PFSK-1 (cell line): ENCODE measurements at regions not wholly inside any gene's neighbourhood (a gene's known extent, or its start where the extent isn't known, plus 50 kb on each side); places are given as distances from the start of the nearest gene placed in this dataset.

Source experiments
- FOXP2 ChIP-seq: optimal IDR thresholded peaks from 2 replicates; pipeline ENCODE3; 2011; ENCODE audit warnings: borderline replicate concordance, control low read depth, inconsistent platforms; ENCODE audit not compliant: insufficient read depth; ENCODE audit errors: extremely low read length, extremely low read depth
- POLR2AphosphoS5 ChIP-seq: IDR thresholded peaks from 2 replicates; pipeline ENCODE4 v1.6.1; 2012; ENCODE audit warnings: low read depth, mild to moderate bottlenecking, control low read depth, low read length, moderate library complexity
- REST ChIP-seq, 2 experiments: IDR thresholded peaks; 2 replicates each; pipeline versions ENCODE4 v1.6.1 to v1.8.0; 2011 to 2012; ENCODE audit warnings: low read depth in 2 of 2, low read length in 2 of 2, control low read depth in 1 of 2, inconsistent platforms in 1 of 2, mild to moderate bottlenecking in 1 of 2, moderate library complexity in 1 of 2; ENCODE audit not compliant: insufficient read depth in 1 of 2
- SIN3A ChIP-seq: IDR thresholded peaks from 2 replicates; pipeline ENCODE4 v1.6.1; 2012; ENCODE audit warnings: mild to moderate bottlenecking, low read length, moderate library complexity, borderline replicate concordance; ENCODE audit not compliant: insufficient read depth
- TAF1 ChIP-seq: IDR thresholded peaks from 2 replicates; pipeline ENCODE4 v1.6.1; 2012; ENCODE audit warnings: low read length, control low read depth, borderline replicate concordance; ENCODE audit not compliant: insufficient read depth

DNA sequence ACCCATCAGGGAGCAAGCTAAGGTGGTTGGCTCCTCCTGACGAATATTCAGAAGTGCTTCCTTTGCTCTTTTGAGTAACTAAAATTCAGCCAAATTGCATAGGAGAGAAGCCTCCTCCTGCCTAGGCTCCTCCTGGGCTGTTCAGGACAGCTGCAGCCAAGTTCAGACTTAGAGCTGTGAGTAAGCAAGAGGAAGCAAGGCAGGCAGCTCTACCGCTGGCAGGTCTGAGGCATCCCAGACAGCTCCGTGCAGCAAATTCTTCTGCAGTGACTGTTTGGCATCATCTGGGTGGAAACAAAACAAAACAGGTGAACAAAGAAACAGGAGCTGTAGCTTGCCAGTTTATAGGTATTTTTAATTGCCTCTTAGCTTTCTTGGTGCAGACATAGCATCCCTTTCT, 421.0 kb downstream of the GADD45G start:
- TF ChIP-seq TAF1: no peak
- TF ChIP-seq REST (IDR thresholded peaks at IDR 0.05; ENCODE audit: insufficient read depth in 1 of 2, low read depth in 2 of 2, low read length in 2 of 2): no peak
- TF ChIP-seq FOXP2: no peak
- no peak for TF ChIP-seq SIN3A
- no peak for TF ChIP-seq POLR2AphosphoS5

DNA sequence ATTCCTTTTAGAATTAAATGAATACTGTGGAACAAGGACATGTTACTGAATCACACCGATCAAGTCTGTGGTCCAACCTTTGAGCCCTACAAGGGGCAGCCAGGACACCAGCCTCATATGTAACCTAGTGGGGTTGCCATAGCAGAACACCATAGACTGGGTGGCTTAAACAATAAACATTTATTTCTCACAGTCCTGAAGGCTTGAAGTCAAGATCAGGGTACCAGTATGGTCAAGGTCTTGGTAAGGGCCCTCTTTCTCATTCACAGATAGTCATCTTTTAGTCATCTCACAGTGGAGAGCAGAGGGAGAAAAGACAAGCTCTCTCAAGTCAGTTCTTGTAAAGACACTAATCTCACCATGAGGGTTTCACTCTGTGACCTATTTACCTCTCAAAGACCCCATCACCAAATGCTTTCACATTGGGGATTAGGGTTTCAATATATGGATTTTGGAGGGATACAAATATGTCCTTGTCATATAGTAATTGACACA, 422.5 kb downstream of the GADD45G start:
- TF ChIP-seq SIN3A (no peak), REST (IDR thresholded peaks at IDR 0.05; ENCODE audit: insufficient read depth in 1 of 2, low read depth in 2 of 2, low read length in 2 of 2) (no peak)

DNA sequence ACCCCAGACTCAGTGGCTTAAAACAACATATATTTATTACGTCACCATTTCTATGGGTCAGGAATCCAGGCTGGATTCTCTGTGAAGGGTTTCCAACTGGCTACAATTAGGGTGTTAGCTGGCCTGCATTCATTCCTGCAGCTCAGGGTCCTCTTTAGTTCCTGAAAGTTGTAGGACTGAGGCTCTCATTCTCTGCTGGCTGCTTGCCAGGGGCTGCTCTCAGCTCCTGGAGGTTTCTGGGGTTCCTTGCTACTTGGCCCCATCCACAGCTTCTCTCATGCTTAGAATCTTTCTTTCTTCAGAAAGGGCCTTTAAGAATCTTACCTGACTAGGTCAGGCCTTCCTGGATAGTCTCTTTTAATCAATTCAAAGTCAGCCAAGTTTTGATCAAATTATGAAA, 424.6 kb downstream of the GADD45G start:
- TF ChIP-seq TAF1 (no peak), FOXP2 (no peak), SIN3A (no peak), REST (IDR thresholded peaks at IDR 0.05; ENCODE audit: insufficient read depth in 1 of 2, low read depth in 2 of 2, low read length in 2 of 2) (no peak), POLR2AphosphoS5 (no peak)

GRCh38 chr9:90029996-90030395, 425.2 kb downstream of the GADD45G start:
- TF ChIP-seq SIN3A: no peak
- no peak for TF ChIP-seq POLR2AphosphoS5
- TF ChIP-seq TAF1: no peak
- no peak for TF ChIP-seq REST (IDR thresholded peaks at IDR 0.05; ENCODE audit: insufficient read depth in 1 of 2, low read depth in 2 of 2, low read length in 2 of 2)
- TF ChIP-seq FOXP2: no peak

GRCh38 chr9:90032296-90033027, 427.6 kb downstream of the GADD45G start:
- no peak for TF ChIP-seq FOXP2
- TF ChIP-seq POLR2AphosphoS5: no peak
- TF ChIP-seq SIN3A: no peak
- TF ChIP-seq TAF1: no peak
- TF ChIP-seq REST (IDR thresholded peaks at IDR 0.05; ENCODE audit: insufficient read depth in 1 of 2, low read depth in 2 of 2, low read length in 2 of 2): no peak
